OCI-LY1 (cell line): ENCODE measurements at regions not wholly inside any gene's neighbourhood (a gene's known extent, or its start where the extent isn't known, plus 50 kb on each side); places are given as distances from the start of the nearest gene placed in this dataset.

Experiments
- H2AFZ ChIP-seq: fragments of 200-600 bp; sonication (generic), shearing (Covaris generic); 2 replicates; pipeline ENCODE4 v1.6.0; 2014; ENCODE audit warnings: antibody characterized with exemption, mild to moderate bottlenecking, low read length
- H3F3A ChIP-seq: fragments of 200-600 bp; sonication (generic), shearing (Covaris generic); 2 replicates; pipeline ENCODE4 v1.6.0; 2014; ENCODE audit warnings: mild to moderate bottlenecking, antibody characterized with exemption, low read length, moderate library complexity; ENCODE audit not compliant: insufficient read depth
- H3K27ac ChIP-seq: fragments of 200-600 bp; sonication (generic); 2 replicates; pipeline ENCODE4 v1.5.1; 2014; ENCODE audit warnings: low read length, mixed run types, mild to moderate bottlenecking, low read depth; ENCODE audit not compliant: poor library complexity, severe bottlenecking
- H3K27me3 ChIP-seq: fragments of 200-600 bp; sonication (generic); 2 replicates; pipeline ENCODE4 v1.6.0; 2014; ENCODE audit warnings: antibody characterized with exemption, mild to moderate bottlenecking, low read length, moderate library complexity; ENCODE audit not compliant: insufficient read depth
- H3K36me3 ChIP-seq: fragments of 200-600 bp; sonication (generic); 2 replicates; pipeline ENCODE4 v1.6.1; 2014; ENCODE audit warnings: mild to moderate bottlenecking, antibody characterized with exemption, low read length, moderate library complexity, mixed read lengths; ENCODE audit not compliant: insufficient read depth
- H3K4me1 ChIP-seq: fragments of 200-600 bp; sonication (generic); 2 replicates; pipeline ENCODE4 v1.5.1; 2014; ENCODE audit warnings: mild to moderate bottlenecking, low read length, moderate library complexity; ENCODE audit not compliant: insufficient read depth, severe bottlenecking
- H3K4me2 ChIP-seq: fragments of 200-600 bp; sonication (generic), shearing (Covaris generic); 2 replicates; pipeline ENCODE4 v1.6.1; 2014; ENCODE audit warnings: low read length
- H3K4me3 ChIP-seq: fragments of 200-600 bp; sonication (generic); 2 replicates; pipeline ENCODE4 v1.5.1; 2014; ENCODE audit warnings: low read length, low read depth, mild to moderate bottlenecking, mixed read lengths; ENCODE audit not compliant: poor library complexity, severe bottlenecking
- H3K79me2 ChIP-seq: fragments of 200-600 bp; shearing (Covaris generic); 2 replicates; pipeline ENCODE4 v1.6.1; 2016; ENCODE audit warnings: mixed run types, low read length, mixed read lengths; ENCODE audit not compliant: insufficient read depth
- H3K9ac ChIP-seq: fragments of 200-600 bp; sonication (generic), shearing (Covaris generic); 2 replicates; pipeline ENCODE4 v1.6.1; 2014; ENCODE audit warnings: mild to moderate bottlenecking, low read length, mixed read lengths
- H3K9me2 ChIP-seq: fragments of 200-600 bp; sonication (generic), shearing (Covaris generic); 2 replicates; pipeline ENCODE4 v1.6.1; 2014; ENCODE audit warnings: low read depth, mild to moderate bottlenecking, low read length, mixed read lengths
- H3K9me3 ChIP-seq: fragments of 200-600 bp; shearing (Covaris generic); 2 replicates; pipeline ENCODE4 v1.6.1; 2014; ENCODE audit warnings: low read length, mixed read lengths
- H4K20me1 ChIP-seq: fragments of 200-600 bp; sonication (generic), shearing (Covaris generic); 2 replicates; pipeline ENCODE4 v1.6.0; 2016; ENCODE audit warnings: mild to moderate bottlenecking, low read length; ENCODE audit not compliant: insufficient read depth
- CTCF ChIP-seq: fragments of 200-600 bp; sonication (generic), shearing (Covaris generic); IDR thresholded peaks from 2 replicates; pipeline ENCODE4 v1.5.1; 2017; ENCODE audit warnings: mild to moderate bottlenecking, antibody characterized with exemption, low read length, moderate library complexity, mixed read lengths
- EZH2 ChIP-seq: fragments of 200-600 bp; sonication (generic), shearing (Covaris generic); IDR thresholded peaks from 2 replicates; pipeline ENCODE4 v1.8.0; 2017; ENCODE audit warnings: borderline replicate concordance, mixed run types, mild to moderate bottlenecking, antibody characterized with exemption, low read length, moderate library complexity, mixed read lengths

- H3K27ac ChIP-seq = no peak overlapping the region
- no peak overlapping the region for H3K4me2 ChIP-seq
- H3F3A ChIP-seq = no peaks in the 10 kb centered on the region
- no peaks in the 10 kb centered on the region for H3K4me1 ChIP-seq
- H3K36me3 ChIP-seq = no peaks in the 10 kb centered on the region
- no peaks in the 10 kb centered on the region for H3K27me3 ChIP-seq
- H4K20me1 ChIP-seq = no peaks in the 10 kb centered on the region
- H2AFZ ChIP-seq = no peak overlapping the region
- TF ChIP-seq CTCF = no peak
- no peaks in the 10 kb centered on the region for H3K9me2 ChIP-seq
- H3K9me3 ChIP-seq = no peaks in the 10 kb centered on the region
- H3K9ac ChIP-seq = no peak overlapping the region
- no peaks in the 10 kb centered on the region for H3K79me2 ChIP-seq
- H3K4me3 ChIP-seq = no peak overlapping the region
These were observed 60.2 kb upstream of the SLC35F3 start for GRCh38 chr1:233844275-233844674.

GRCh38 chr1:233844692-233845091 lies 59.8 kb upstream of the SLC35F3 start:
- Histone ChIP-seq H3K9ac (no peak overlapping the region), H4K20me1 (no peaks in the 10 kb centered on the region), H3K4me2 (no peak overlapping the region), H3K36me3 (no peaks in the 10 kb centered on the region), H2AFZ (no peak overlapping the region), H3K9me2 (no peaks in the 10 kb centered on the region), H3K27me3 (no peaks in the 10 kb centered on the region), H3K9me3 (no peaks in the 10 kb centered on the region), H3K27ac (no peak overlapping the region), H3F3A (no peaks in the 10 kb centered on the region), H3K4me3 (no peak overlapping the region), H3K4me1 (no peaks in the 10 kb centered on the region), H3K79me2 (no peaks in the 10 kb centered on the region)
- TF ChIP-seq CTCF = no peak
- TF ChIP-seq EZH2 = no peak
